GM21528 (cell line): ENCODE measurements at regions not wholly inside any gene's neighbourhood (a gene's known extent, or its start where the extent isn't known, plus 50 kb on each side); places are given as distances from the start of the nearest gene placed in this dataset.

Source experiments
- ATAC-seq: cut with Tn5 transposase; IDR thresholded peaks from one replicate; pipeline ENCODE4 v1.9.1; 2021; ENCODE audit warnings: mild to moderate bottlenecking, moderate library complexity; ENCODE audit not compliant: unreplicated experiment, low FRiP score

DNA sequence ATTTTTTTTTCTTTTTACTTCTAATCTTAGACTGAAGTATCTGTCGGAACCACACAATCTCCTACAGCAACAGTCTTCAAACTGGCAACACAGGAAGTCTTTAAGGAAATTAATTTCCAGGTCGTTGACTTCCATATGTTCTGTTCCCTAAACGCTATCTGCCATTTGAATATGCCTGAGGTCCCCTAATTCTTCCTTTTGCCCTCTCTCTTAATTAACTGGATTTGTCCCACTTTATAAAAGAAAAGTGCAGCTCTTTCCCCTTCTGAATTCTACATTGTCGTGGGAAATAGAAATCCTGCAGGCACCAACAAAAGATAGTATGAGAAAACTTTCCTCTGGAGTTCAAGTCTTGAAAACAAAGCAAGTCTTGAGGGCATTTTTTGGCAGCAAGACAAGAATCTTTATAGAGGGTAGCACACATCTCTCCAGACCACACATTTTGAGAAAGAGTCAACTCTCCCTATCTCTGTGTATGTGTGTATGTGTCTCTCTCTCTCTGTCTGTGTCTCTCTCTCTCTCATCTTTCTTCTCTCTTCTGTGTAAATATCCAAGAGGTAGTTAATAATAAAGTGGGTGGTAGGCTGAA is 879.8 kb downstream of the SOCS6 start:
- no peak for ATAC-seq

DNA sequence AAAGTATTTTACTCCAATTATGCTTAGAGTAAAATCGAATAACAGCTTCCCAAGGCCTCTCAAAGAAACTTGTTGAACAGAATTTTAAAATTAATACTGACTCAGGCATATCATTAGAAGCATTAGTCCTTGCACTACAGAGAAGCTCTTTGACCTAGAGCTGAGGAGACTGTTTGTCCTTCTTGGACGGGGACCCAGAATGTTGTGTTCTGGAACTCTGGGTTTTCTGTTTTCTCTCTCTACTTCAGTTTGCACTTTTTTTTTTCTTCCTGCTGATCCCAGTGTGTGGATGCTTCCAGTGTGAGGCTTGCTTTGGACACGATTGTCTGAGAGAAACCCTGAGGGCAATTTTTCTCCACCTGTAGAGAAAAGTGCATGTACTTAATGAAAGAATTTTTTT is 847.6 kb downstream of the SOCS6 start:
- ATAC-seq, result no peak

DNA sequence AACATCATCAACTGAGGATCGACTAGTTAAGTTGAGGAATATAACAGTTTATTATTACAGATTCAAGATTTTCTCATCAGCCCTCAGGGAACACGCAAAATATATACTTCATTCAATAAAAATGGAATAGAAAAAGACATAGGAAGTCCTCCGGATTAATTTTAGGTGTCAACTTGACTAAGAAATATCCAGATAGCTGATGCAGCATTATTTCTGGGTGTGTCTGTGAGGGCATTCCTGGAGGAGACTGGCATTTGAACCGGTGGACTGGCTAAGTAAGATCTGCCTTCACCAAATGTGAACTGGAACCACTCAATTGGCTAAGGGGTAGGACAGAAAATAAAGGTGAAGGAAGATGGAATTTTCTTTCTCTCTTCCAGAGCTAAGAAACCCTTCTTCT is 845.3 kb downstream of the SOCS6 start:
- ATAC-seq, result no peak

DNA sequence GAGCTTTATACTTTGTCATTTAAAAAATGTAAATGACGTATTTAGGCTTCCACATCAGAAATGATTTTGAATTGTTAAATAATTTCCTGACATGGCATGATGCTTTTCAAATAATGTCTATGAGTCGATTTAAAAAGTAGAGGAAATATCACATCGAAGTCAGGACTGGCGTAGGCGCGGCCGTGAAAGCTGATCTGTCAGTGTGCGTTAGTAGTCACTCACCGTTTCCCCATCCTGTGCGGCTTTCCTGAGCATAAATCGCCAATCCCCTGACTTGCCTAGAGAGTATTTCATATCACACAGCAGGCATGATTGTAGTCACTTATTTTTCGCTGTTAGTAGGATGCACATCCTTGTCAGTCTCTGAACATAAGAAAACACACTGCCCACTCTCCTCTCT is 843.1 kb downstream of the SOCS6 start:
- ATAC-seq, result no peak

- ATAC-seq, result no peak
Measured at GRCh38 chr18:71130351-71130750, 841.5 kb downstream of the SOCS6 start.

DNA sequence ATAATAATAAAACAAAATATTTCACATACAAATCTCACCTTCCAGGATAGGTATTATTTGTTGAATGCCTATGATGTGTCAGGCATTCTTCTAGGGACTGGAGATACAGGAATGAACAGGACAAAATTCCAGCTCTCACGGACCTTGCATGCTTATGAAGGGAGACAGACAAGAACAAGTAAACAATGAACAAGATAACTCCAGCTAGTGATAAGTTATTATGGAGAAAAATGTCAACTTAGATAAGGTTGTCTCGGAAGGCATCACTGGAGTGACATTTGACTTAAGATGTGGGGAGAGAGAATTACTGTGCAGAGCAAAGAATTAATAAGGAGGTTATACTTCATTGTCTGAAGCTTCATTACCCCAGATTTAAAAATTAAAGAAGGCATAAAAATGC is 836.7 kb downstream of the SOCS6 start:
- ATAC-seq, result no peak

- no peak for ATAC-seq
Measured at GRCh38 chr18:71116535-71116934, 827.7 kb downstream of the SOCS6 start.

DNA sequence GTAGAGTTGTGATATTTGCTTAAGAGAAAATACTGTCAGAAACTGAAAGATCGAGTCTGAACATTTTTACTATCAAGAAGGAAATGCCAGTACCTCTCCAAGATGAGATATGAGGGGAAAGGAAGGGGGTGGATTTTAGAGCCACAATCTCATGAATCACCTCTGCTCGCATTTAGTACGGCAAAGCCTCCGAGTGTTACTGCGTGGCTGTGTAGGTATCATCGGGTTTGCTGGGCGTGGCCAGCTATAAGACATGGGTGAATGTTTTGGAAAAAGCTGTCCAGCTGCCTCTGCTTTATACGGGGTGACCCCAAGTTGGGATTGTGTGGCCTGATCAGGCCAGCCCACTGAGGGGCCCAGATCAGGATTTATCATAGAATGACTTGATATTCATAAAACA is 826.4 kb downstream of the SOCS6 start:
- no peak for ATAC-seq

GRCh38 chr18:71114550-71115210 is 825.8 kb downstream of the SOCS6 start:
- ATAC-seq, result no peak

- ATAC-seq, result no peak
Measured at GRCh38 chr18:71107244-71107643, 818.4 kb downstream of the SOCS6 start.

- no peak for ATAC-seq
Measured at GRCh38 chr18:71106701-71107100, 817.9 kb downstream of the SOCS6 start.

- no peak for ATAC-seq
Measured at GRCh38 chr18:71105994-71106546, 817.2 kb downstream of the SOCS6 start.

- ATAC-seq, result no peak
Measured at GRCh38 chr18:71105078-71105819, 816.4 kb downstream of the SOCS6 start.

DNA sequence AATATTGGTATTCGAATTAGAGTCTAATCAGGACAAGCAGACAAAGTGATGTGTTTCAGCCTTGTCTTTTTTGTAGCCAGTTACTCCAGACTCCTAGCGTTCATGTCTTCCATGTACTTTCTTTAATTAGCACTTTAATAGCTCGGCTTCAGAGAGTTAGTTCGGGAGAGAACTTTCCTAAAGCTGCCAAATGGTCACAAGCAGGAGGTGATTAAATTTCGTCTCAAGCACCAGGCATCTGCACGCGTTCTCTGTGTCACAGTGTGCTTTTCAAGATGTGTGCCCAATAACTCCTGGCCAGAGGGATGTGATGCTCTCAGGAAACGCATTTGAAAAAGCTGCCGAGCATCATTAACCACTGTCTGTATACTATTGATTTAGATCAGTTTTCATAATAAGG is 790.8 kb downstream of the SOCS6 start:
- ATAC-seq, result no peak

DNA sequence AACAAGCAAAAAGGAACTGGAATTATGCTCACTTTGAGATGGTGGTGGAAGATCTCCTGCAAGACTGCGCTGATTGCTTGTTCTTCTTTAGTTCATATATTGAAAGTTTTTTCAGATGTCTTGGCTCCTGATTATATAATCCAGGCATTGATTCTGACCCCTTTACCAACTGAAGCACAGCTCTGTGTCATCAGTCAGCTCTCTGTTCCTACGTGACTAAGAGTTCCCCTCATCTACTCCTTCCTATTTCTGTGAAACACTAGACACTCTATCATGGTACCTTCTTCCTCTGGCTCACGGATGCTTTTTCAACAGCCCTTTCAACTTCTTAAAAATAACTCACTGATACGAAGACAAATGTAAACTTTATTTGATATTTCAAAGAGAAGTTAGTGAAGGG is 788.6 kb downstream of the SOCS6 start:
- no peak for ATAC-seq

DNA sequence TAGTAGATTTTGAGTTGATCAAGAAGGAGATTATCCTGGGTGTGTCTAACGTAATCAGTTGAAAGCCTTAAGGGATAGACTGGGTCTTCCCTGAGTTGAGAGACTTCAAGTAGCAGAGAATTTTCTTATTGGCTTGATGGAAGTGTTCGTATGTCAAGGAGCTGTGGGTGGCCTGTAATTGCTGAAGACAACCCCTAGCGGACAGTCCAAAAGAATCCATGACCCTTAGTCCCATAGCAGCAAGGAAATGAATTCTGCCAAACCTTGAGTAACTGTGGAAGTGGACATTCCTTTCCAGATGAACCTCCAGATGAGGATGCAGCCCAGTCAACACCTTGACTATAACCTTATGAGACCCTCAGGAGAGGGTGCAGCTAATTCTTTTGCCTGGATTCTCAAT is 786.3 kb downstream of the SOCS6 start:
- no peak for ATAC-seq

- no peak for ATAC-seq
Measured at GRCh38 chr18:71068338-71068737, 779.5 kb downstream of the SOCS6 start.

DNA sequence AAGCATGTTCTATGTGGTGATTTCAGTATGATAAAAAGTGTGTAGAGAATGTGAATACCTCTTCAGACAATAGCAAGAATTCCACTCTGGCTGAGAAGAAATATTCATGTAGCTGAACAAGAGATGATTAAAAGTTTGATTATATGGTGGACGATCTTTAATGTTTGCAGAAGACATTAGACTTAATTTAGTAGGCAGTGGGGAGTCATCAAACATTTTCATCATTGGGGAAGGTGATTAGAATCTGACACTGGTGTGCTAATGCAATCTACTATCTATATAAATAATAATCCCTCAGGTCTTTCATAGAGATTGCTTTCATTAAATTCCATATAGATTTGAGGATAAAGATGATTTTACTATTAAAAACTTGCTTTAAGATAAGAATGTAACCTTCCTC is 761.0 kb downstream of the SOCS6 start:
- no peak for ATAC-seq

DNA sequence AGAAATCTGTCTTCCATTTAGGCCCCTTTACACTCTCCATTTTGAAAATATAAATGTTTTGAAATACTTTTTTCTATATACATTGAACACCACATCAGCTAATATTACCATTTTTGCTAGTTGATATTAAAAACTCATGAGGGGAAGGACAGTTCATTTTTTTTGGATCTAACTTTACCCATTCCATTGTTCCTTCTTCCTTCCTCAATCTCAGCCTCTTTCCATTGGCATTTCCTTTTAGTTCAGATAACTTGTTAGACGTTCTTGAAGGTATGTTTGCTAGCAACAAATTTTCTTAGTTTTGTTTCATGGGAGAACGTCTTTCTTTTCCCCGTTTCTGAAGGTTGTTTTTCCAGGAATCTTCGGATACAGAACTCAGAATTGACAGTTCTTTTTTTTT is 759.0 kb downstream of the SOCS6 start:
- no peak for ATAC-seq

GRCh38 chr18:71045331-71046065 is 756.7 kb downstream of the SOCS6 start:
- ATAC-seq, result no peak

GRCh38 chr18:71040161-71040560 is 751.3 kb downstream of the SOCS6 start:
- no peak for ATAC-seq
